GM12865 (cell line): ENCODE measurements at regions not wholly inside any gene's neighbourhood (a gene's known extent, or its start where the extent isn't known, plus 50 kb on each side); places are given as distances from the start of the nearest gene placed in this dataset.
"Not testable (repeated sequence)": the region's sequence is repeated elsewhere in the genome, so short reads cannot be mapped to it uniquely, and the experiment has no call there.

Experiments
- DNase-seq: peaks from one replicate; pipeline ENCODE4 v3.0.0; 2010; ENCODE audit warnings: low read depth
- H3K4me3 ChIP-seq: 2 replicates; pipeline ENCODE4 v1.5.1; 2011; ENCODE audit warnings: mild to moderate bottlenecking, low read depth, low read length, control low read depth
- CTCF ChIP-seq: IDR thresholded peaks from 2 replicates; pipeline ENCODE4 v1.5.1; 2011; ENCODE audit warnings: low read length, control low read depth, low read depth, inconsistent platforms; ENCODE audit not compliant: insufficient read depth; ENCODE audit errors: missing control alignments

GRCh38 chr6:11848346-11848651 lies 69.7 kb upstream of the ADTRP start:
- no peak for TF ChIP-seq CTCF
- H3K4me3 ChIP-seq: no peak overlapping the region
- DNase-seq: no peak

- DNase-seq: peak; percentile 68
- no peak overlapping the region for H3K4me3 ChIP-seq
- no peak for TF ChIP-seq CTCF
Measured at GRCh38 chr6:11847515-11848345, 69.1 kb upstream of the ADTRP start.

- H3K4me3 ChIP-seq, DNase-seq: not testable (repeated sequence)
Measured at GRCh38 chr6:11847068-11847467, 68.5 kb upstream of the ADTRP start.

DNA sequence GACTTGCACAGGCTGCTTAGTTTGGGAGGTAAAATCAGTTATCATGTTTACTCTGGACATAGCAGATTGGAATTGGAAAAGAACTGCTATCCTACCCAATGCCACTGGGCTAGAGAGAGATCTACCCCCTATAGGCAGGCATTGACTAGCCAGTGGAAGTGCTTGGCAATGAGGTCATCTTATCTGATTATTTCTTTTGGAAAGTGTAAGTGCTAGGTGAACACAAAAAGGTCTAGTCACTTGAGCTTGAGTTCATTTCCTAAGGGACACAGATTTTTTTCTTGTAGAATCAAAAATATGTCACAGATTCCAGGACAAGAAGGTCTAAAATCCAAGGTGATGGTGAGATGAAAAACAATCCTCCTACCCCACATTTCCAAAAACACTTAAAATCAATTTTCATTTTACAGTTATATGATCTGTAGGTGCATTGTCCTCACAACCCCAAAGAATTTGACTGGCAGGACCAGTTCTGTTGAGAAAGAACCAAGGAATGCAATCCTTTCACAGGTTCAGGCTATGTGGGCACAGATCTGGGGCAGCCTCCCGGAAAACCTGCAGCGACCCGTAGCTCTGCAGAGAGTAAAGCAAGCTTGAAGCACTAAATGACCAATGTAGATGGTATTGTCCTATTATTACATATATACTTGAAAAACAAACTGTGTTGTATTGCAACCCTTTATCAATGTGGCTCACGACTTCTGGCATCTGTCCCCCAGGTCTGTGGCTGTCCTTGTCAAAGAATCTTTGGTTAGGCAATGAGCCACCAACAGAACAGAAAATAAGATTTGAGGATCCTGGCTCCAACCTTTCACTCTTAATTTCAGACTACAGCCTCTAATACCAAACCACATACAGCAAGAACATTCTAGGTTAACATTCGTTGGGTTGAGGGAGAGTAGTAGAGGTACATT lies 67.3 kb upstream of the ADTRP start:
- no peak overlapping the region for H3K4me3 ChIP-seq
- DNase-seq: no peak
- no peak for TF ChIP-seq CTCF

DNA sequence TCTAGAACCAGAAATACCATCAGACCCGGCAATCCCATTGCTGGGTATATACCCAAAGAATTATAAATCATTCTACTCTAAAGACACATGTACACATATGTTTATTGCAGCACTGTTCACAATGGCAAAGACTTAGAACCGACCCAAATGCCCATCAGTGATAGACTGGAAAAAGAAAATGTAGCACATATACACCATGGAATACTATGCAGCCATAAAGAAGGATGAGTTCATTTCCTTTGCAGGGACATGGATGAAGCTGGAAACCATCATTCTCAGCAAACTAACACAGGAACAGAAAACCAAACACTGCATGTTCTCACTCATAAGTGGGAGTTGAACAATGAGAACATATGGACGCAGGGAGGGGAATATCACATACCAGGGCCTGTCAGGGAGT lies 64.2 kb upstream of the ADTRP start:
- not testable (repeated sequence) for H3K4me3 ChIP-seq, DNase-seq

- peak; percentile 45 for DNase-seq
- TF ChIP-seq CTCF: no peak
- peak overlapping the region; percentile 44; the same call in 1 of the 2 replicates for H3K4me3 ChIP-seq
Measured at GRCh38 chr6:11835065-11835464, 56.5 kb upstream of the ADTRP start.

DNA sequence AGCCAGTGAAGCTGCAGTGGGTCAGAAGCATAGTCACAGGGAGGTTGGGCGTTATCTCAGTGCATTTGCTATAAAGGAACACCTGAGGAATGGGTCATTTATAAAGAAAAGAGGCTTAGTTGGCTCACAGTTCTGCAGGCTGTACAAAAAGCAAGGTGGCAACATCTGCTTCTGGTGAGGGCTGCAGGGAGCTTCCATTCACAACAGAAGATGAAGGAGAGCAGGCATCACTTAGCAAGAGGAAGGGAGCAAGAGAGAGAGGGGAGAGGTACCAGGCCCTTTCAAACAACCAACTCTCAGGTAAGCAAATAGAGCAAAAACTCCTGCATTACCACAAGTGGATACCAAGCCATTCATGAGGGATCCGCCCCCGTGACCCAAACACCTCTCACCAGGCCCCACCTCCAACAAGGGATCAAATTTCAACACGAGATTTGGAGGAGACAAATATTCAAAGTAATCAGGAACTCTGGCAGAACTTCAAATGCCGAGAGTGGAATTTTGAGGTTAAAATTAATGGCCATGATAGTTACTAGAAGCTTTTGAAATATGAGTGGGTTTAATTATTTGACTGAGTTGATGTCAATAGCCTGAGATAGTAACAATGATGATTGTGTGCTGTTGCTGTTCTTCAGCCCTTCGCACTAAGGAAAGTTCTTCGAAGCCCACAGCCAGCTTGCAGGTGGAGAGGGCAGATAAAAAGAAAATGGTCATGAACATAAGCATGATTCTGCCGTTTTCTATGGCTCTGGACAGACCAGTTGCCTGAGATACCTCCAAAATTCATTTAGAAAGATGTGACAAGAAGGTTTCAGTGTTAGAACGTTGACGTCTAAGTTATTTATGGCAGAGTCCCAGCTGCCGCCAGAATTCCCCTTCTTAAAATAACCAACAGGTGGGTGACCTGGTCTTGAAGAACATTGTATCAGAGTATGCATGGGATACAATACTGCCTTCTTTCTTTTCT lies 55.3 kb upstream of the ADTRP start:
- H3K4me3 ChIP-seq: peak overlapping the region; percentile 44
- peak; percentile 94 for DNase-seq
- no peak for TF ChIP-seq CTCF
